ENCODE measurements at regions not wholly inside any gene's neighbourhood (a gene's known extent, or its start where the extent isn't known, plus 50 kb on each side); places are given as distances from the start of the nearest gene placed in this dataset.

- no peak for DNase-seq
These were observed 186.5 kb downstream of the KLF13 start for GRCh38 chr15:31513178-31513577.

- DNase-seq = no peak
These were observed 189.8 kb downstream of the KLF13 start for GRCh38 chr15:31516440-31516839.

- no peak for DNase-seq
These were observed 190.2 kb downstream of the KLF13 start for GRCh38 chr15:31516874-31517273.

GRCh38 chr15:31517711-31518110, 191.1 kb downstream of the KLF13 start:
- no peak for DNase-seq

- DNase-seq = no peak
These were observed 195.4 kb downstream of the KLF13 start for GRCh38 chr15:31522028-31522427.

GRCh38 chr15:31523027-31523654, 196.5 kb downstream of the KLF13 start:
- no peak for DNase-seq

- no peak for DNase-seq
These were observed 197.0 kb downstream of the KLF13 start for GRCh38 chr15:31523655-31524049.

- DNase-seq = no peak
These were observed 198.6 kb downstream of the KLF13 start for GRCh38 chr15:31525185-31525695.

GRCh38 chr15:31525988-31526665, 199.5 kb downstream of the KLF13 start:
- DNase-seq = no peak

GRCh38 chr15:31526916-31527690, 200.5 kb downstream of the KLF13 start:
- DNase-seq = no peak

GRCh38 chr15:31528846-31529245, 202.2 kb downstream of the KLF13 start:
- DNase-seq = no peak

- no peak for DNase-seq
These were observed 211.3 kb downstream of the KLF13 start for GRCh38 chr15:31537770-31538592.

GRCh38 chr15:31540633-31541032, 214.0 kb downstream of the KLF13 start:
- DNase-seq = no peak

- DNase-seq = no peak
These were observed 217.7 kb downstream of the KLF13 start for GRCh38 chr15:31544361-31544760.

GRCh38 chr15:31545257-31545656, 218.6 kb downstream of the KLF13 start:
- DNase-seq = no peak

- DNase-seq = no peak
These were observed 223.8 kb downstream of the KLF13 start for GRCh38 chr15:31550211-31550977.

GRCh38 chr15:31551323-31551722, 224.7 kb downstream of the KLF13 start:
- DNase-seq = no peak

GRCh38 chr15:31552482-31553099, 226.0 kb downstream of the KLF13 start:
- no peak for DNase-seq

- no peak for DNase-seq
These were observed 227.6 kb downstream of the KLF13 start for GRCh38 chr15:31554261-31554660.

GRCh38 chr15:31555022-31555421, 228.4 kb downstream of the KLF13 start:
- DNase-seq = no peak

- no peak for DNase-seq
These were observed 230.0 kb downstream of the KLF13 start for GRCh38 chr15:31556494-31557150.

All from RPMI8226 (cell line).